GM12872 (cell line): ENCODE measurements at regions not wholly inside any gene's neighbourhood (a gene's known extent, or its start where the extent isn't known, plus 50 kb on each side); places are given as distances from the start of the nearest gene placed in this dataset.

ENCODE experiments used
- CTCF ChIP-seq: IDR thresholded peaks from 3 replicates; pipeline ENCODE4 v1.5.1; 2011; ENCODE audit warnings: low read depth, mild to moderate bottlenecking, low read length, moderate library complexity; ENCODE audit not compliant: insufficient read depth

GRCh38 chr2:107412209-107412904 is 414.3 kb upstream of the RGPD4 start:
- no peak for TF ChIP-seq CTCF

- no peak for TF ChIP-seq CTCF
Observed at GRCh38 chr2:107412981-107413380, 413.7 kb upstream of the RGPD4 start.

GRCh38 chr2:107414376-107414775 is 412.3 kb upstream of the RGPD4 start:
- no peak for TF ChIP-seq CTCF

- no peak for TF ChIP-seq CTCF
Observed at GRCh38 chr2:107418708-107419107, 408.0 kb upstream of the RGPD4 start.

GRCh38 chr2:107419191-107419590 is 407.5 kb upstream of the RGPD4 start:
- TF ChIP-seq CTCF, result no peak

- TF ChIP-seq CTCF, result no peak
Observed at GRCh38 chr2:107428781-107429180, 397.9 kb upstream of the RGPD4 start.

- TF ChIP-seq CTCF, result no peak
Observed at GRCh38 chr2:107430006-107430405, 396.7 kb upstream of the RGPD4 start.
